Esophagus squamous epithelium (tissue), 5 donors: ENCODE measurements at regions not wholly inside any gene's neighbourhood (a gene's known extent, or its start where the extent isn't known, plus 50 kb on each side); places are given as distances from the start of the nearest gene placed in this dataset.

Experiments used
- DNase-seq: peaks from one replicate; lab custom pipeline; 2025; lab: John Stamatoyannopoulos, UW
- H3K27ac ChIP-seq, 4 donors: fragments of 200-600 bp; sonication (generic); one replicate each; pipeline ENCODE4 v1.5.1; 2016 to 2019; ENCODE audit warnings: mild to moderate bottlenecking in 1 of 4
- H3K27me3 ChIP-seq, 4 donors: fragments of 200-600 bp; sonication (generic); 1 replicate in 3 of 4; 2 replicates in 1 of 4; pipeline versions ENCODE4 v1.5.1 to v1.6.0; 2017 to 2021; ENCODE audit warnings: antibody characterized with exemption in 1 of 4
- H3K36me3 ChIP-seq, 3 donors: fragments of 200-600 bp; sonication (generic); one replicate each; pipeline ENCODE4 v1.5.1; 2016 to 2019
- H3K4me1 ChIP-seq, 3 donors: fragments of 200-600 bp; sonication (generic); one replicate each; pipeline ENCODE4 v1.5.1; 2017 to 2019
- H3K4me3 ChIP-seq, 4 donors: fragments of 200-600 bp; sonication (generic); 1 replicate in 3 of 4; 2 replicates in 1 of 4; pipeline ENCODE4 v1.5.1; 2016 to 2019; ENCODE audit warnings: mild to moderate bottlenecking in 2 of 4, moderate library complexity in 1 of 4
- H3K9me3 ChIP-seq, 3 donors: fragments of 200-600 bp; sonication (generic); one replicate each; pipeline ENCODE4 v1.5.1; 2016 to 2019
- CTCF ChIP-seq, 6 experiments: fragments of 450-650 bp in 4 of 6; fragments of 200-600 bp in 2 of 6; sonication (generic) in 2 of 6; IDR thresholded peaks; one replicate each; pipeline ENCODE4 v1.5.1; 2016 to 2019; ENCODE audit warnings: antibody characterized with exemption in 6 of 6, mild to moderate bottlenecking in 4 of 6, moderate library complexity in 4 of 6
- POLR2A ChIP-seq, 4 donors: fragments of 450-650 bp; IDR thresholded peaks; one replicate each; pipeline ENCODE4 v1.6.1; 2017; ENCODE audit warnings: antibody characterized with exemption in 4 of 4, mild to moderate bottlenecking in 4 of 4, moderate library complexity in 3 of 4
- WGBS, 2 donors: methylation state at CpG; one replicate each; pipeline ENCODE4 v1.1.5; 2018; 5-methylcytosine and 5-hydroxymethylcytosine counted together
- intact Hi-C: fragments of 100-400 bp; cut with DNase I; formaldehyde crosslinking; loops from one replicate; pipeline ENCODE4 v1.15.0; 2022
- donor health status: DM: yes; HTN: yes; CAD: no.

GRCh38 chr13:52975969-52976368 is 52.6 kb upstream of the OLFM4 start:
- WGBS, 2 donors, result 88 to 90% methylated on average over 5 of the region's 5 CpGs

GRCh38 chr13:52975161-52975560 is 53.5 kb upstream of the OLFM4 start:
- intact Hi-C loops, result no loop called here
- DNase-seq, result no peak
- 73 to 78% methylated on average over 6 to 9 of the region's 9 CpGs for WGBS, 2 donors

More at GRCh38 chr13:52975969-52976368, 52.6 kb upstream of the OLFM4 start:
- Histone ChIP-seq H3K27ac (no peak overlapping the region), H3K4me1 (no peaks in the 10 kb centered on the region), H3K27me3 (peaks cover 0 to 16% (median 0%) of the 10 kb centered on the region in 4 donors), H3K9me3 (no peaks in the 10 kb centered on the region), H3K4me3 (no peak overlapping the region), H3K36me3 (no peaks in the 10 kb centered on the region)
- TF ChIP-seq CTCF (IDR thresholded peaks at IDR 0.05), result no peak
- no peak for TF ChIP-seq POLR2A (IDR thresholded peaks at IDR 0.05)
- no peak for DNase-seq
- intact Hi-C loops, result no loop called here

GRCh38 chr13:52974711-52975110 is 53.9 kb upstream of the OLFM4 start:
- WGBS, 2 donors, result 88% methylated on average over 4 of the region's 4 CpGs; no CpG with 5 or more reads in 1 of the 2 donors
- no peak overlapping the region for H3K4me3 ChIP-seq
- no peak for DNase-seq
- H3K27ac ChIP-seq, result no peak overlapping the region
- intact Hi-C loops, result no loop called here
- TF ChIP-seq POLR2A (IDR thresholded peaks at IDR 0.05) (no peak), CTCF (IDR thresholded peaks at IDR 0.05) (no peak)
- no peaks in the 10 kb centered on the region for H3K4me1 ChIP-seq
- H3K9me3 ChIP-seq, result no peaks in the 10 kb centered on the region
- peaks cover 0 to 16% (median 0%) of the 10 kb centered on the region in 4 donors for H3K27me3 ChIP-seq
- no peaks in the 10 kb centered on the region for H3K36me3 ChIP-seq

More at GRCh38 chr13:52975161-52975560, 53.5 kb upstream of the OLFM4 start:
- Histone ChIP-seq H3K27me3 (peaks cover 0 to 16% (median 0%) of the 10 kb centered on the region in 4 donors), H3K9me3 (no peaks in the 10 kb centered on the region), H3K36me3 (no peaks in the 10 kb centered on the region), H3K4me1 (no peaks in the 10 kb centered on the region), H3K27ac (no peak overlapping the region), H3K4me3 (no peak overlapping the region)
- TF ChIP-seq CTCF (IDR thresholded peaks at IDR 0.05), result no peak
- no peak for TF ChIP-seq POLR2A (IDR thresholded peaks at IDR 0.05)

GRCh38 chr13:52969373-52969772 is 59.2 kb upstream of the OLFM4 start:
- Histone ChIP-seq H3K27me3 (peaks cover 0 to 28% (median 0%) of the 10 kb centered on the region in 4 donors), H3K27ac (no peak overlapping the region), H3K9me3 (no peaks in the 10 kb centered on the region), H3K4me3 (no peak overlapping the region), H3K36me3 (no peaks in the 10 kb centered on the region), H3K4me1 (no peaks in the 10 kb centered on the region)
- no peak for DNase-seq
- 44 to 54% methylated on average over 4 of the region's 4 CpGs for WGBS, 2 donors
- intact Hi-C loops, result no loop called here
- TF ChIP-seq CTCF (IDR thresholded peaks at IDR 0.05), result no peak
- no peak for TF ChIP-seq POLR2A (IDR thresholded peaks at IDR 0.05)

GRCh38 chr13:52968074-52968700 is 60.4 kb upstream of the OLFM4 start:
- Histone ChIP-seq H3K36me3 (no peaks in the 10 kb centered on the region), H3K27me3 (peaks cover 0 to 23% (median 0%) of the 10 kb centered on the region in 4 donors), H3K27ac (no peak overlapping the region), H3K4me3 (no peak overlapping the region), H3K9me3 (no peaks in the 10 kb centered on the region), H3K4me1 (no peaks in the 10 kb centered on the region)
- no peak for TF ChIP-seq POLR2A (IDR thresholded peaks at IDR 0.05)
- peak; percentile 66 to 96 (median 88) for TF ChIP-seq CTCF (IDR thresholded peaks at IDR 0.05)
- no peak for DNase-seq
- 13 to 29% methylated on average over 8 to 13 of the region's 13 CpGs for WGBS, 2 donors
- intact Hi-C loops, result no loop called here
